Endothelial cell (in vitro differentiated cells): ENCODE measurements at regions not wholly inside any gene's neighbourhood (a gene's known extent, or its start where the extent isn't known, plus 50 kb on each side); places are given as distances from the start of the nearest gene placed in this dataset.

Experiments used
- DNase-seq: peaks from one replicate; pipeline ENCODE4 v3.0.0; 2021; ENCODE audit warnings: low spot score
- H3K27ac Mint-ChIP-seq: one replicate; pipeline ENCODE4 v1.8.0; 2021; ENCODE audit warnings: mixed read lengths, inconsistent platforms; ENCODE audit not compliant: unreplicated experiment
- H3K27me3 Mint-ChIP-seq: one replicate; pipeline ENCODE4 v1.8.0; 2021; ENCODE audit warnings: mild to moderate bottlenecking, moderate library complexity, mixed read lengths, inconsistent platforms; ENCODE audit not compliant: unreplicated experiment
- H3K36me3 Mint-ChIP-seq: one replicate; pipeline ENCODE4 v1.8.0; 2021; ENCODE audit warnings: mild to moderate bottlenecking, low read depth, mixed read lengths, inconsistent platforms; ENCODE audit not compliant: unreplicated experiment
- H3K4me1 Mint-ChIP-seq: one replicate; pipeline ENCODE4 v1.8.0; 2021; ENCODE audit warnings: mild to moderate bottlenecking, mixed read lengths, inconsistent platforms; ENCODE audit not compliant: unreplicated experiment
- H3K4me3 Mint-ChIP-seq: one replicate; pipeline ENCODE4 v1.8.0; 2021; ENCODE audit warnings: mild to moderate bottlenecking, mixed read lengths, inconsistent platforms; ENCODE audit not compliant: unreplicated experiment
- H3K9me3 Mint-ChIP-seq: one replicate; pipeline ENCODE4 v1.8.0; 2021; ENCODE audit warnings: mixed read lengths, inconsistent platforms; ENCODE audit not compliant: unreplicated experiment
- CTCF ChIP-seq: fragments of 200-600 bp; sonication (generic); IDR thresholded peaks from one replicate; pipeline ENCODE4 v1.5.0; 2021; ENCODE audit warnings: antibody characterized with exemption; ENCODE audit not compliant: unreplicated experiment

DNA sequence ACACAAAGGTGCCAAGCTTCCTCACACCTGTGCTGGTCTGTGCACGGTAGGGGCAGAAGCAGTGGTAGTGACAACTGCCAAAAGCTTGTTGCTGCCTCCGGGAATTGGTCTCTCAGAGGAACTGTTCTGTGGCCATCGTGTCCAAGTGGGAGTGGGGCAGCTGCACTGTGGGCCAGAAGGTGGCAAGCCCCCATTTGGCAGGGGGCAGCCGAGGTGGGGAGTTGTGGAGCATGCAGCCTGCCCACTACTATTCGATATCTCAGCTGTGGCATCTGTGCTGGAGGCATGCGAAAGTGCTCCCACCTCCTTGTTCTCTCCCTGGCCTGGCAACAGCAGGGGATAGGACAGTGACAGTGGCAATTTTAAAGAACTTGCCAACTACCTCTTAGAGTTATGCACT lies 192.8 kb downstream of the TBX22 start:
- H3K27ac Mint-ChIP-seq = no peak overlapping the region
- H3K36me3 Mint-ChIP-seq = no peaks in the 10 kb centered on the region
- H3K27me3 Mint-ChIP-seq = no peaks in the 10 kb centered on the region
- H3K4me1 Mint-ChIP-seq = no peaks in the 10 kb centered on the region
- no peak overlapping the region for H3K4me3 Mint-ChIP-seq
- TF ChIP-seq CTCF = no peak
- DNase-seq = no peak
- H3K9me3 Mint-ChIP-seq = peaks cover 3% of the 10 kb centered on the region

GRCh38 chrX:80216086-80216485 lies 201.5 kb downstream of the TBX22 start:
- H3K4me3 Mint-ChIP-seq = no peak overlapping the region
- no peaks in the 10 kb centered on the region for H3K27me3 Mint-ChIP-seq
- H3K36me3 Mint-ChIP-seq = no peaks in the 10 kb centered on the region
- no peaks in the 10 kb centered on the region for H3K4me1 Mint-ChIP-seq
- no peak for TF ChIP-seq CTCF
- DNase-seq = no peak
- peaks cover 3% of the 10 kb centered on the region for H3K9me3 Mint-ChIP-seq
- no peak overlapping the region for H3K27ac Mint-ChIP-seq

DNA sequence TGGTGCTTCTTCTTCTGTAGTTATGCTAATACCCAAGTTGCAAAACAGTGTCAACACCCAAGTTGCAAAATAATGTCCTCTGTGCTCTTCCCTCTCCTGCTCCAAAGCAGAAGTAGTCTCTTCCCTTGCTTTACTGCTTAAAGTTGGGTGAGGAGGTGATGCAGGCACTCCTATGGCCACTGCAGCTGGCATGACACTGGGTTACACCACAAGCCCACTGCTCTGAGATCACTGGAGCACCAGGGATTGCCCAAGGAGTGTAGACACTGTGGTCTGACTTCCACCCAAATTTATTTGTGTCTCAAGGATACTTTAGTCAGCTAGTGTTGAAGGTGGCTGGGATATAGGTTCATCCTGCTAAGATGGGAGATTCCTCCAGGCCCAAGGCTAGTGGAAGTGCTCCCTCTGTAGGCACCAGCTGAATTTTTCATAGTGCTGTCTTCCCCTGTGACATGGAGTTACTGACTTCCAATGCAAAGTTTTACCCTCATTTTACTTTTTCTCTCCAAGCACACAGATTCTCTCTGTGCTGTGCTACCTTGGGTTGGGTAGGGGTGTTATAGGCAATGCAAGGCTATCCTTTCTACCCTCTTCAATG lies 196.2 kb upstream of the TENT5D start:
- no peak for TF ChIP-seq CTCF
- no peaks in the 10 kb centered on the region for H3K27me3 Mint-ChIP-seq
- no peak overlapping the region for H3K4me3 Mint-ChIP-seq
- H3K9me3 Mint-ChIP-seq = peaks cover 3% of the 10 kb centered on the region
- no peak overlapping the region for H3K27ac Mint-ChIP-seq
- no peaks in the 10 kb centered on the region for H3K4me1 Mint-ChIP-seq
- H3K36me3 Mint-ChIP-seq = no peaks in the 10 kb centered on the region
- DNase-seq = no peak

- no peak overlapping the region for H3K27ac Mint-ChIP-seq
- H3K9me3 Mint-ChIP-seq = no peaks in the 10 kb centered on the region
- no peaks in the 10 kb centered on the region for H3K36me3 Mint-ChIP-seq
- no peaks in the 10 kb centered on the region for H3K4me1 Mint-ChIP-seq
- no peak overlapping the region for H3K4me3 Mint-ChIP-seq
- TF ChIP-seq CTCF = no peak
- DNase-seq = no peak
- peaks cover 1% of the 10 kb centered on the region for H3K27me3 Mint-ChIP-seq
Observed at GRCh38 chrX:80229626-80230025, 190.6 kb upstream of the TENT5D start.

- H3K36me3 Mint-ChIP-seq = no peaks in the 10 kb centered on the region
- H3K4me3 Mint-ChIP-seq = no peak overlapping the region
- no peak for DNase-seq
- TF ChIP-seq CTCF = no peak
- no peaks in the 10 kb centered on the region for H3K27me3 Mint-ChIP-seq
- no peak overlapping the region for H3K27ac Mint-ChIP-seq
- H3K9me3 Mint-ChIP-seq = no peaks in the 10 kb centered on the region
- no peaks in the 10 kb centered on the region for H3K4me1 Mint-ChIP-seq
Observed at GRCh38 chrX:80237072-80237471, 183.2 kb upstream of the TENT5D start.
